ENCODE measurements at regions not wholly inside any gene's neighbourhood (a gene's known extent, or its start where the extent isn't known, plus 50 kb on each side); places are given as distances from the start of the nearest gene placed in this dataset.

- TF ChIP-seq, protein P1, sequence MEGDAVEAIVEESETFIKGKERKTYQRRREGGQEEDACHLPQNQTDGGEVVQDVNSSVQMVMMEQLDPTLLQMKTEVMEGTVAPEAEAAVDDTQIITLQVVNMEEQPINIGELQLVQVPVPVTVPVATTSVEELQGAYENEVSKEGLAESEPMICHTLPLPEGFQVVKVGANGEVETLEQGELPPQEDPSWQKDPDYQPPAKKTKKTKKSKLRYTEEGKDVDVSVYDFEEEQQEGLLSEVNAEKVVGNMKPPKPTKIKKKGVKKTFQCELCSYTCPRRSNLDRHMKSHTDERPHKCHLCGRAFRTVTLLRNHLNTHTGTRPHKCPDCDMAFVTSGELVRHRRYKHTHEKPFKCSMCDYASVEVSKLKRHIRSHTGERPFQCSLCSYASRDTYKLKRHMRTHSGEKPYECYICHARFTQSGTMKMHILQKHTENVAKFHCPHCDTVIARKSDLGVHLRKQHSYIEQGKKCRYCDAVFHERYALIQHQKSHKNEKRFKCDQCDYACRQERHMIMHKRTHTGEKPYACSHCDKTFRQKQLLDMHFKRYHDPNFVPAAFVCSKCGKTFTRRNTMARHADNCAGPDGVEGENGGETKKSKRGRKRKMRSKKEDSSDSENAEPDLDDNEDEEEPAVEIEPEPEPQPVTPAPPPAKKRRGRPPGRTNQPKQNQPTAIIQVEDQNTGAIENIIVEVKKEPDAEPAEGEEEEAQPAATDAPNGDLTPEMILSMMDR (conservative IDR thresholded peaks at IDR 0.05; ENCODE audit: low read length): no peak
- no peak for TF ChIP-seq EZH2phosphoT487 (IDR thresholded peaks at IDR 0.05; ENCODE audit: borderline replicate concordance, low read depth, low read length)
Observed at GRCh38 chr15:98455904-98456303, 192.4 kb upstream of the IGF1R start.
